ENCODE measurements at regions not wholly inside any gene's neighbourhood (a gene's known extent, or its start where the extent isn't known, plus 50 kb on each side); places are given as distances from the start of the nearest gene placed in this dataset.

DNA sequence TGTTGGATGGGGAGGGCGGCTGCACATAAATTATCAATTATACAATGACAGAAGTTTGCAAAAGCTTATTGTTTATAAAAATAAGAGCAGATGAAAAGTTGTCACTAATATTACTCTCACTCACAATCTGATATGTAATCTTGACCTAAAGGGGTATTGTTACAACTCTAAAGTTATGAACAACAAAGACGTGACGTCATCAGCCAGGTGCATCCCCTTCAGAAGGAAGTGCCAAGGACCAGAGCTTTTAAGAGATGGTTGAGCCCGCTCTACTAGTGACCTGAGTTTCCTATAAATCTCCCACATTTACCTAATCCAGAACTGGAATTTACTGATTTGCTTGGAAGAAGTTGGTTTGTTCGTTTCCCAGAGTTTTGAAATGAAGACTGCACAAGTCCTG is 247.7 kb upstream of the MGMT start:
- TF ChIP-seq POLR2A (IDR thresholded peaks at IDR 0.05; ENCODE audit: low read length) (no peak), GATA1 (IDR thresholded peaks at IDR 0.05; ENCODE audit: low read depth, low read length) (no peak)

Measured in erythroblast (primary cell).